ENCODE measurements at regions not wholly inside any gene's neighbourhood (a gene's known extent, or its start where the extent isn't known, plus 50 kb on each side); places are given as distances from the start of the nearest gene placed in this dataset.

- TF ChIP-seq CTCF (IDR thresholded peaks at IDR 0.05) (no peak), POLR2A (IDR thresholded peaks at IDR 0.05) (no peak), POLR2AphosphoS5 (IDR thresholded peaks at IDR 0.05) (no peak), EP300 (IDR thresholded peaks at IDR 0.05; ENCODE audit: low read depth) (no peak)
Measured at GRCh38 chr1:18429654-18430053, 51.1 kb upstream of the KLHDC7A start.

More at GRCh38 chr1:18429654-18430053, 51.1 kb upstream of the KLHDC7A start:
- H3K4me3 ChIP-seq, result no peak overlapping the region
- peaks cover 8 to 12% of the 10 kb centered on the region in 2 donors for H3K9me3 ChIP-seq
- DNase-seq, result no peak
- 32 to 33% methylated on average over 1 of the region's 1 CpG for WGBS, 2 donors (ENCODE audit: low coverage in 1 of 2)
- H3K27ac ChIP-seq, result no peak overlapping the region
- peaks cover 6% of the 10 kb centered on the region for H3K27me3 ChIP-seq
- no peaks in the 10 kb centered on the region for H3K4me1 ChIP-seq
- in situ Hi-C loops (cut with MboI; ENCODE audit: low pct_ligation_motif_present in 1 of 4, low pct_unique_long_range_greater_than_20kb in 1 of 4, low sequenced_read_pairs in 3 of 4) (no loop called here), intact Hi-C loops (cut with DNase I; ENCODE audit: low total_unique reads) (loop anchor here (5.0 kb wide), 1 partner anchor 763 kb away; no protein-coding TSS in a partner anchor)
- H3K36me3 ChIP-seq, result no peaks in the 10 kb centered on the region

All from transverse colon (tissue), 4 donors.